ENCODE measurements at regions not wholly inside any gene's neighbourhood (a gene's known extent, or its start where the extent isn't known, plus 50 kb on each side); places are given as distances from the start of the nearest gene placed in this dataset.

- TF ChIP-seq CTCF (IDR thresholded peaks at IDR 0.05; ENCODE audit: low read depth, low read length) (no peak), MAX (IDR thresholded peaks at IDR 0.05; ENCODE audit: low read depth, low read length) (no peak), POLR2A (IDR thresholded peaks at IDR 0.05; ENCODE audit: extremely low read depth, insufficient read length) (no peak), MYC (IDR thresholded peaks at IDR 0.05; ENCODE audit: low read depth, low read length) (no peak)
Measured at GRCh38 chr3:88267441-88267840, 117.7 kb downstream of the C3orf38 start.

Data from NB4 (cell line).